HepG2 (cell line): ENCODE measurements at regions not wholly inside any gene's neighbourhood (a gene's known extent, or its start where the extent isn't known, plus 50 kb on each side); places are given as distances from the start of the nearest gene placed in this dataset.
A peak's percentile ranks its signal among the peaks of the same experiment; 100 is the strongest.

Source experiments
- AGO1 ChIP-seq: fragments of 200-400 bp; formaldehyde crosslinking; IDR thresholded peaks from 2 replicates; pipeline ENCODE4 v1.6.1; 2017; ENCODE audit warnings: mild to moderate bottlenecking, low read depth, low read length, moderate library complexity; ENCODE audit not compliant: poor library complexity, severe bottlenecking
- ARNT ChIP-seq: fragments of 450-650 bp; IDR thresholded peaks from 2 replicates; pipeline ENCODE4 v1.6.1; 2017
- BORCS8-MEF2B ChIP-seq: sonication (generic); formaldehyde crosslinking; IDR thresholded peaks from 2 replicates; pipeline ENCODE4 v1.8.0; 2022; ENCODE audit warnings: mild to moderate bottlenecking, missing genetic modification reagents
- CBX1 ChIP-seq: IDR thresholded peaks from one replicate; pipeline ENCODE4 v1.6.1; 2016; ENCODE audit warnings: antibody characterized with exemption, low read depth
- DRAP1 ChIP-seq: IDR thresholded peaks from 2 replicates; pipeline ENCODE4 v1.6.1; 2016; ENCODE audit warnings: missing genetic modification reagents, missing compliant biosample characterization
- IRX3 ChIP-seq: sonication (generic); formaldehyde crosslinking; IDR thresholded peaks from 2 replicates; pipeline ENCODE4 v1.8.1; 2023; ENCODE audit warnings: mild to moderate bottlenecking, low read depth, missing genetic modification reagents, borderline replicate concordance
- MAFF ChIP-seq: IDR thresholded peaks from 2 replicates; pipeline ENCODE4 v1.6.1; 2011; ENCODE audit warnings: low read depth, low read length, improper control_type of control experiment
- MIXL1 ChIP-seq: IDR thresholded peaks from 2 replicates; pipeline ENCODE4 v1.6.1; 2016
- NR0B2 ChIP-seq: sonication (generic); formaldehyde crosslinking; IDR thresholded peaks from 2 replicates; pipeline ENCODE4 v1.4.0; 2020; ENCODE audit warnings: mild to moderate bottlenecking, missing genetic modification reagents
- NR2F6 ChIP-seq, 2 experiments: IDR thresholded peaks; 2 replicates each; pipeline ENCODE4 v1.6.1; 2016; ENCODE audit warnings: antibody characterized with exemption in 1 of 2, mild to moderate bottlenecking in 1 of 2
- SALL2 ChIP-seq: sonication (generic); formaldehyde crosslinking; IDR thresholded peaks from 2 replicates; pipeline ENCODE4 v1.8.1; 2023; ENCODE audit warnings: mild to moderate bottlenecking, missing genetic modification reagents, inconsistent platforms
- SNAI1 ChIP-seq: sonication (generic); formaldehyde crosslinking; IDR thresholded peaks from 2 replicates; pipeline ENCODE4 v1.5.0; 2020; ENCODE audit warnings: mild to moderate bottlenecking, missing genetic modification reagents, borderline replicate concordance
- U2AF2 ChIP-seq: fragments of 200-400 bp; formaldehyde crosslinking; IDR thresholded peaks from 2 replicates; pipeline ENCODE4 v1.6.1; 2017; ENCODE audit warnings: low read depth, mild to moderate bottlenecking, low read length
- ZKSCAN1 ChIP-seq: fragments of 150-350 bp; IDR thresholded peaks from 2 replicates; pipeline ENCODE4 v1.6.1; 2014; ENCODE audit warnings: low read length
- ZNF282 ChIP-seq: fragments of 450-650 bp; IDR thresholded peaks from 2 replicates; pipeline ENCODE4 v1.6.1; 2018; ENCODE audit not compliant: partially characterized antibody
- ZNF430 ChIP-seq: sonication (generic); formaldehyde crosslinking; IDR thresholded peaks from 2 replicates; pipeline ENCODE4 v1.9.0; 2021; ENCODE audit warnings: mild to moderate bottlenecking, missing genetic modification reagents
- ZNF501 ChIP-seq: sonication (generic); formaldehyde crosslinking; IDR thresholded peaks from 2 replicates; pipeline ENCODE4 v1.5.1; 2020; ENCODE audit warnings: mild to moderate bottlenecking, moderate library complexity, missing genetic modification reagents
- ZNF674 ChIP-seq: sonication (generic); formaldehyde crosslinking; IDR thresholded peaks from 2 replicates; pipeline ENCODE4 v1.5.0; 2020; ENCODE audit warnings: low read depth, mild to moderate bottlenecking, missing genetic modification reagents
- TF ChIP-seq, protein P1 (sequence below): sonication (generic); formaldehyde crosslinking; IDR thresholded peaks from 2 replicates; pipeline ENCODE4 v1.4.0; 2020; ENCODE audit warnings: missing genetic modification reagents, low read depth, mild to moderate bottlenecking, borderline replicate concordance
- TF ChIP-seq, protein P2 (sequence below): sonication (generic); formaldehyde crosslinking; IDR thresholded peaks from 2 replicates; pipeline ENCODE4 v1.8.0; 2023; ENCODE audit warnings: mild to moderate bottlenecking, missing genetic modification reagents
- TF ChIP-seq, protein P3 (sequence below): sonication (generic); formaldehyde crosslinking; IDR thresholded peaks from 2 replicates; pipeline ENCODE4 v1.8.0; 2022; ENCODE audit warnings: mild to moderate bottlenecking, missing genetic modification reagents, moderate library complexity
- TF ChIP-seq, protein P4 (sequence below): IDR thresholded peaks from 2 replicates; pipeline ENCODE4 v1.6.1; 2012; ENCODE audit warnings: low read length, improper control_type of control experiment

DNA sequence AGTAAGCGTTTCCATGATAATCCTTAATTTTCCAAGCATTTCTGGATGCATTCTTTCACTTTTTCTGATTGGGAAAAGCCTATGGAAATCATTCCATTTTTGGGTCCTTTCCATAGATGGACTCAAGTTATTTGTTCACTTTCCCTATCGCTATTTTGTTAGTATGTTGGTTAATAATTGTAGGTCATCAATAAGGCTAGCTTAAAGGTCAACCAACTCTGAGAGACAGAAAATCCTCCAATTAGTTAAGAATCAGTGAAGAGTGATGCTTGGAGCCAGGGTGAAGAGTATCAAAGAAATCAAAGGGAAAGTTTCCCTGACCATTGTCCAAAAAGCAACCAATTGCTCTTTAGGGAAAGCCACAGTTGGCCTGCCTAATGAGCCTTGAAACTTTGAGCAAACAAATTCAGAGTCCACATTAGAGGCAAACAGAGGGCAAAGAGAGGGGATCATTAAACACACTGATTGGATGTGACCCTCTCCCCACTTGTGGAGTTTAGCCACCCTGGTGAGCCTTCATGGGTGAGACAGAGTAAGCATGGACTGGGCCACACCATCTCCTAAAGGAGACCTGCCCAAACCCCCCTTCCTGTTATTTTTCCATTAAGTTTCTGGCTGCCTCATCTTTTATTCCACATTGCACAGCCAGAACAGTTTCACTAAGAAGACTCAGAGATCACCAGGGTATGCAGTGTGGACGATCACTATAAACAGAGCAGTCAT lies 133.4 kb upstream of the DYNLRB2 start (continued):
- TF ChIP-seq CBX1 (no peak), ZNF430 (0 out of 2 replicates have a peak, but pooled peaks have one; percentile 48), NR0B2 (CRISPR knock-in tag) (no peak), ZKSCAN1 (no peak), U2AF2 (no peak), SNAI1 (CRISPR knock-in tag) (no peak), SALL2 (CRISPR knock-in tag) (no peak), DRAP1 (CRISPR knock-in tag) (peak; percentile 53; the same call in 1 of the 2 replicates), ARNT (no peak), MAFF (no peak), ZNF501 (CRISPR knock-in tag) (peak; percentile 70; the same call in 1 of the 2 replicates), MIXL1 (peak; percentile 98), NR2F6 (IDR thresholded peaks at IDR 0.05) (peak; percentile 89), NR2F6 (CRISPR knock-in tag; IDR thresholded peaks at IDR 0.05) (peak; percentile 82), AGO1 (no peak), ZNF282 (no peak), ZNF674 (CRISPR knock-in tag) (no peak), IRX3 (CRISPR knock-in tag) (no peak), BORCS8-MEF2B (CRISPR knock-in tag) (peak; percentile 69; the same call in 1 of the 2 replicates)
- TF ChIP-seq, protein P1, sequence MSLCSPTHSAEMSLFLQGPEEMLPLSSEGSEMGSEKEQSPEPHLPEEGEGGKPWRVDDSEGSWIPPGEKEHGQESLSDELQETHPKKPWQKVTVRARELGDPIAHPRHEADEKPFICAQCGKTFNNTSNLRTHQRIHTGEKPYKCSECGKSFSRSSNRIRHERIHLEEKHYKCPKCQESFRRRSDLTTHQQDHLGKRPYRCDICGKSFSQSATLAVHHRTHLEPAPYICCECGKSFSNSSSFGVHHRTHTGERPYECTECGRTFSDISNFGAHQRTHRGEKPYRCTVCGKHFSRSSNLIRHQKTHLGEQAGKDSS (CRISPR knock-in tag) = peak; percentile 54; the same call in 1 of the 2 replicates
- TF ChIP-seq, protein P2, sequence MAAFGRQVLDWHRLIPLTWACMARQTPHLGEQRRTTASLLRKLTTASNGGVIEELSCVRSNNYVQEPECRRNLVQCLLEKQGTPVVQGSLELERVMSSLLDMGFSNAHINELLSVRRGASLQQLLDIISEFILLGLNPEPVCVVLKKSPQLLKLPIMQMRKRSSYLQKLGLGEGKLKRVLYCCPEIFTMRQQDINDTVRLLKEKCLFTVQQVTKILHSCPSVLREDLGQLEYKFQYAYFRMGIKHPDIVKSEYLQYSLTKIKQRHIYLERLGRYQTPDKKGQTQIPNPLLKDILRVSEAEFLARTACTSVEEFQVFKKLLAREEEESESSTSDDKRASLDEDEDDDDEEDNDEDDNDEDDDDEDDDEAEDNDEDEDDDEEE (CRISPR knock-in tag) = no peak
- TF ChIP-seq, protein P3, sequence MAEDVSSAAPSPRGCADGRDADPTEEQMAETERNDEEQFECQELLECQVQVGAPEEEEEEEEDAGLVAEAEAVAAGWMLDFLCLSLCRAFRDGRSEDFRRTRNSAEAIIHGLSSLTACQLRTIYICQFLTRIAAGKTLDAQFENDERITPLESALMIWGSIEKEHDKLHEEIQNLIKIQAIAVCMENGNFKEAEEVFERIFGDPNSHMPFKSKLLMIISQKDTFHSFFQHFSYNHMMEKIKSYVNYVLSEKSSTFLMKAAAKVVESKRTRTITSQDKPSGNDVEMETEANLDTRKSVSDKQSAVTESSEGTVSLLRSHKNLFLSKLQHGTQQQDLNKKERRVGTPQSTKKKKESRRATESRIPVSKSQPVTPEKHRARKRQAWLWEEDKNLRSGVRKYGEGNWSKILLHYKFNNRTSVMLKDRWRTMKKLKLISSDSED (CRISPR knock-in tag) = no peak
- TF ChIP-seq, protein P4, sequence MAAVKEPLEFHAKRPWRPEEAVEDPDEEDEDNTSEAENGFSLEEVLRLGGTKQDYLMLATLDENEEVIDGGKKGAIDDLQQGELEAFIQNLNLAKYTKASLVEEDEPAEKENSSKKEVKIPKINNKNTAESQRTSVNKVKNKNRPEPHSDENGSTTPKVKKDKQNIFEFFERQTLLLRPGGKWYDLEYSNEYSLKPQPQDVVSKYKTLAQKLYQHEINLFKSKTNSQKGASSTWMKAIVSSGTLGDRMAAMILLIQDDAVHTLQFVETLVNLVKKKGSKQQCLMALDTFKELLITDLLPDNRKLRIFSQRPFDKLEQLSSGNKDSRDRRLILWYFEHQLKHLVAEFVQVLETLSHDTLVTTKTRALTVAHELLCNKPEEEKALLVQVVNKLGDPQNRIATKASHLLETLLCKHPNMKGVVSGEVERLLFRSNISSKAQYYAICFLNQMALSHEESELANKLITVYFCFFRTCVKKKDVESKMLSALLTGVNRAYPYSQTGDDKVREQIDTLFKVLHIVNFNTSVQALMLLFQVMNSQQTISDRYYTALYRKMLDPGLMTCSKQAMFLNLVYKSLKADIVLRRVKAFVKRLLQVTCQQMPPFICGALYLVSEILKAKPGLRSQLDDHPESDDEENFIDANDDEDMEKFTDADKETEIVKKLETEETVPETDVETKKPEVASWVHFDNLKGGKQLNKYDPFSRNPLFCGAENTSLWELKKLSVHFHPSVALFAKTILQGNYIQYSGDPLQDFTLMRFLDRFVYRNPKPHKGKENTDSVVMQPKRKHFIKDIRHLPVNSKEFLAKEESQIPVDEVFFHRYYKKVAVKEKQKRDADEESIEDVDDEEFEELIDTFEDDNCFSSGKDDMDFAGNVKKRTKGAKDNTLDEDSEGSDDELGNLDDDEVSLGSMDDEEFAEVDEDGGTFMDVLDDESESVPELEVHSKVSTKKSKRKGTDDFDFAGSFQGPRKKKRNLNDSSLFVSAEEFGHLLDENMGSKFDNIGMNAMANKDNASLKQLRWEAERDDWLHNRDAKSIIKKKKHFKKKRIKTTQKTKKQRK = no peak
